ENCODE measurements at regions not wholly inside any gene's neighbourhood (a gene's known extent, or its start where the extent isn't known, plus 50 kb on each side); places are given as distances from the start of the nearest gene placed in this dataset.

DNA sequence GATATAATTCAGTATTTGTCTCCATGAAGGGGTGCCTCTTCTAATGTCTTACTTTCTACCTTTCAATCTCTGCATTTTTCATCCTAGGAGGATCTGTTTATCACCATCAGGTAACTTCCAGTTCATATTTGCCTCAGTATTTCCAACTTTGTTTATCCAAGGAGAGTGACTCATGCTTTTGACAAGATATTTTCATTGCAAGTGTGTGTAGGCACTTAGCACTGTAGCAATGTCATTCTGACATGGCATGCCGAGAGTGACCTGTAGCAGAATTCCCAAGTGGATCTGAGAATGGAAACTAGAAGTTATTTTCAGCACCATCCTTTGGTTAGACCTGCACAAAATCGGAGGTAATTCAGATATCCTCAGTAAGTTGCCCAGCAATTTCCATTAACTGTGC, 129.9 kb downstream of the INHBA start:
- TF ChIP-seq, protein P1, sequence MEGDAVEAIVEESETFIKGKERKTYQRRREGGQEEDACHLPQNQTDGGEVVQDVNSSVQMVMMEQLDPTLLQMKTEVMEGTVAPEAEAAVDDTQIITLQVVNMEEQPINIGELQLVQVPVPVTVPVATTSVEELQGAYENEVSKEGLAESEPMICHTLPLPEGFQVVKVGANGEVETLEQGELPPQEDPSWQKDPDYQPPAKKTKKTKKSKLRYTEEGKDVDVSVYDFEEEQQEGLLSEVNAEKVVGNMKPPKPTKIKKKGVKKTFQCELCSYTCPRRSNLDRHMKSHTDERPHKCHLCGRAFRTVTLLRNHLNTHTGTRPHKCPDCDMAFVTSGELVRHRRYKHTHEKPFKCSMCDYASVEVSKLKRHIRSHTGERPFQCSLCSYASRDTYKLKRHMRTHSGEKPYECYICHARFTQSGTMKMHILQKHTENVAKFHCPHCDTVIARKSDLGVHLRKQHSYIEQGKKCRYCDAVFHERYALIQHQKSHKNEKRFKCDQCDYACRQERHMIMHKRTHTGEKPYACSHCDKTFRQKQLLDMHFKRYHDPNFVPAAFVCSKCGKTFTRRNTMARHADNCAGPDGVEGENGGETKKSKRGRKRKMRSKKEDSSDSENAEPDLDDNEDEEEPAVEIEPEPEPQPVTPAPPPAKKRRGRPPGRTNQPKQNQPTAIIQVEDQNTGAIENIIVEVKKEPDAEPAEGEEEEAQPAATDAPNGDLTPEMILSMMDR (IDR thresholded peaks at IDR 0.05), result no peak
- TF ChIP-seq POLR2A (IDR thresholded peaks at IDR 0.05), result no peak
